GM23248 (cell line): ENCODE measurements at regions not wholly inside any gene's neighbourhood (a gene's known extent, or its start where the extent isn't known, plus 50 kb on each side); places are given as distances from the start of the nearest gene placed in this dataset.

ENCODE experiments used
- DNase-seq: peaks from one replicate; pipeline ENCODE4 v3.0.0-alpha.2; 2015
- H2AFZ ChIP-seq: fragments of 200-600 bp; sonication (generic); 2 replicates; pipeline ENCODE4 v1.6.1; 2016; ENCODE audit warnings: antibody characterized with exemption
- H3F3A ChIP-seq: fragments of 200-600 bp; sonication (generic); 2 replicates; pipeline ENCODE4 v1.6.1; 2016; ENCODE audit warnings: mild to moderate bottlenecking, antibody characterized with exemption, mixed run types; ENCODE audit not compliant: insufficient read depth
- H3K27ac ChIP-seq: fragments of 200-600 bp; sonication (generic); 2 replicates; pipeline ENCODE4 v1.5.1; 2016; ENCODE audit warnings: mild to moderate bottlenecking
- H3K27me3 ChIP-seq: fragments of 200-600 bp; sonication (generic); replicated peaks from 2 replicates; pipeline ENCODE4 v1.6.1; 2016; ENCODE audit warnings: mild to moderate bottlenecking; ENCODE audit not compliant: insufficient read depth
- H3K36me3 ChIP-seq: fragments of 200-600 bp; sonication (generic); 2 replicates; pipeline ENCODE4 v1.6.1; 2016; ENCODE audit warnings: low read depth, mild to moderate bottlenecking
- H3K4me1 ChIP-seq: fragments of 200-600 bp; sonication (generic); 2 replicates; pipeline ENCODE4 v1.6.1; 2016; ENCODE audit warnings: mild to moderate bottlenecking; ENCODE audit not compliant: insufficient read depth
- H3K4me2 ChIP-seq: fragments of 200-600 bp; sonication (generic); one replicate; pipeline ENCODE4 v1.6.1; 2016; ENCODE audit warnings: mild to moderate bottlenecking; ENCODE audit not compliant: unreplicated experiment
- H3K4me3 ChIP-seq: fragments of 200-600 bp; sonication (generic); 2 replicates; pipeline ENCODE4 v1.5.1; 2016; ENCODE audit warnings: mild to moderate bottlenecking
- H3K79me2 ChIP-seq: fragments of 200-600 bp; sonication (generic); 2 replicates; pipeline ENCODE4 v1.6.1; 2016; ENCODE audit warnings: mild to moderate bottlenecking; ENCODE audit not compliant: insufficient read depth
- H3K9ac ChIP-seq: fragments of 200-600 bp; sonication (generic); 2 replicates; pipeline ENCODE4 v1.6.1; 2016; ENCODE audit warnings: mild to moderate bottlenecking
- H3K9me2 ChIP-seq: fragments of 200-600 bp; sonication (generic); 2 replicates; pipeline ENCODE4 v1.6.1; 2016; ENCODE audit warnings: mixed run types, mild to moderate bottlenecking, moderate library complexity; ENCODE audit not compliant: insufficient read depth
- H3K9me3 ChIP-seq: fragments of 200-600 bp; sonication (generic); one replicate; pipeline ENCODE4 v1.6.1; 2017; ENCODE audit warnings: low read depth
- H4K20me1 ChIP-seq: fragments of 200-600 bp; sonication (generic); 2 replicates; pipeline ENCODE4 v1.6.0; 2016; ENCODE audit not compliant: insufficient read depth
- EZH2 ChIP-seq: fragments of 200-600 bp; sonication (generic); IDR thresholded peaks from 2 replicates; pipeline ENCODE4 v1.6.1; 2018; ENCODE audit warnings: antibody characterized with exemption, mild to moderate bottlenecking; ENCODE audit not compliant: insufficient read depth, poor library complexity, severe bottlenecking
- EZH2phosphoT487 ChIP-seq: fragments of 200-600 bp; sonication (generic); IDR thresholded peaks from 2 replicates; pipeline ENCODE4 v1.6.1; 2018; ENCODE audit warnings: antibody characterized with exemption, moderate library complexity, mild to moderate bottlenecking, low read depth; ENCODE audit not compliant: insufficient read depth
- WGBS, 2 experiments: methylation state at CpG; one replicate each; pipeline ENCODE4 v1.1.6; 2015 to 2017; ENCODE audit warnings: low lambda C conversion rate in 2 of 2, low coverage in 1 of 2; ENCODE audit errors: missing lambda C conversion rate in 2 of 2; 5-methylcytosine and 5-hydroxymethylcytosine counted together
- in situ Hi-C: fragments of 300-500 bp; cut with MboI; formaldehyde crosslinking; loops from 2 replicates; pipeline ENCODE4 v1.15.0; 2020

GRCh38 chr1:60753036-60753900, 329.1 kb upstream of the NFIA start:
- no peak for DNase-seq
- H3K4me3 ChIP-seq = no peak overlapping the region
- TF ChIP-seq EZH2phosphoT487 = no peak
- no peak for TF ChIP-seq EZH2
- no peaks in the 10 kb centered on the region for H3K36me3 ChIP-seq
- no peaks in the 10 kb centered on the region for H3K9me2 ChIP-seq
- H3K27ac ChIP-seq = no peak overlapping the region
- H2AFZ ChIP-seq = no peak overlapping the region
- H3K79me2 ChIP-seq = no peaks in the 10 kb centered on the region
- no peaks in the 10 kb centered on the region for H4K20me1 ChIP-seq
- H3K9me3 ChIP-seq = no peaks in the 10 kb centered on the region
- no peaks in the 10 kb centered on the region for H3F3A ChIP-seq
- H3K4me2 ChIP-seq = no peak overlapping the region
- no peaks in the 10 kb centered on the region for H3K27me3 ChIP-seq
- in situ Hi-C loops = no loop called here
- 50 to 54% methylated on average over 9 of the region's 9 CpGs for WGBS, 2 experiments
- H3K4me1 ChIP-seq = no peaks in the 10 kb centered on the region
- H3K9ac ChIP-seq = no peak overlapping the region

- Histone ChIP-seq H3K9me2 (no peaks in the 10 kb centered on the region), H2AFZ (no peak overlapping the region), H3K4me2 (no peak overlapping the region), H3K36me3 (no peaks in the 10 kb centered on the region), H3K27ac (no peak overlapping the region), H3K27me3 (no peaks in the 10 kb centered on the region), H4K20me1 (no peaks in the 10 kb centered on the region), H3K9me3 (no peaks in the 10 kb centered on the region), H3K4me1 (no peaks in the 10 kb centered on the region), H3K9ac (no peak overlapping the region), H3F3A (no peaks in the 10 kb centered on the region), H3K4me3 (no peak overlapping the region), H3K79me2 (no peaks in the 10 kb centered on the region)
- in situ Hi-C loops = no loop called here
- no peak for DNase-seq
- no peak for TF ChIP-seq EZH2
- TF ChIP-seq EZH2phosphoT487 = no peak
- 29 to 31% methylated on average over 1 of the region's 1 CpG for WGBS, 2 experiments
Observed at GRCh38 chr1:60751306-60751705, 331.1 kb upstream of the NFIA start.

GRCh38 chr1:60747353-60747752, 335.0 kb upstream of the NFIA start:
- in situ Hi-C loops = no loop called here
- no peaks in the 10 kb centered on the region for H3K9me3 ChIP-seq

GRCh38 chr1:60746278-60746791, 336.0 kb upstream of the NFIA start:
- Histone ChIP-seq H3K4me2 (no peak overlapping the region), H4K20me1 (no peaks in the 10 kb centered on the region), H3K9me2 (no peaks in the 10 kb centered on the region), H3K4me3 (no peak overlapping the region), H3K4me1 (no peaks in the 10 kb centered on the region), H3K27me3 (no peaks in the 10 kb centered on the region), H3K27ac (no peak overlapping the region), H3K79me2 (no peaks in the 10 kb centered on the region), H2AFZ (no peak overlapping the region), H3K36me3 (no peaks in the 10 kb centered on the region), H3K9ac (no peak overlapping the region), H3K9me3 (no peaks in the 10 kb centered on the region), H3F3A (no peaks in the 10 kb centered on the region)
- in situ Hi-C loops = no loop called here
- TF ChIP-seq EZH2 = no peak
- no peak for TF ChIP-seq EZH2phosphoT487
- DNase-seq = no peak
- 39 to 45% methylated on average over 13 of the region's 13 CpGs for WGBS, 2 experiments

More at GRCh38 chr1:60747353-60747752, 335.0 kb upstream of the NFIA start:
- Histone ChIP-seq H3K4me3 (no peak overlapping the region), H3K4me1 (no peaks in the 10 kb centered on the region), H3K9ac (no peak overlapping the region), H3K36me3 (no peaks in the 10 kb centered on the region), H4K20me1 (no peaks in the 10 kb centered on the region), H2AFZ (no peak overlapping the region), H3F3A (no peaks in the 10 kb centered on the region), H3K27me3 (no peaks in the 10 kb centered on the region), H3K9me2 (no peaks in the 10 kb centered on the region), H3K79me2 (no peaks in the 10 kb centered on the region), H3K4me2 (no peak overlapping the region), H3K27ac (no peak overlapping the region)
- TF ChIP-seq EZH2 = no peak
- no peak for TF ChIP-seq EZH2phosphoT487
- DNase-seq = no peak
- 46 to 48% methylated on average over 5 of the region's 5 CpGs for WGBS, 2 experiments
